ENCODE measurements at regions not wholly inside any gene's neighbourhood (a gene's known extent, or its start where the extent isn't known, plus 50 kb on each side); places are given as distances from the start of the nearest gene placed in this dataset.

DNA sequence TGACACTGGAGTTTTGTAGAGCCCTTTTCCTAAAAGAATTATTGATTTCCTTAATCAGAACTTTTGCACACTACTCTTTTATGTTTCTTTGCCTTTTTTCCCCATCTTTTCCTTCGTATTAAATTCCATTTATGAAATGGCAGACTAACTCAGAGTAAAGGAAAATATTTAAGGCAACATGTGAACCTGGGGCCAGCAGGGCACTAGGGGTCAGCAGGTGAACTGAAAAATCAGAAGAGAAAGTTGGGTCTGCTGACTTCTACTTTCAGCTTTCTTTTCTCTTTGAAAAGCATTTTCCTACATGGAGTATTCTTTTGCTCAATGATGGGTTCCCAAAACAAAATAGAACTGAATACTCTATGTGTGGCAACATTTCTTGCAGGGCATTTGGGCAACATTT is 226.6 kb upstream of the EXOC2 start:
- H3K9me3 ChIP-seq (ENCODE audit: low read depth) = no peaks in the 10 kb centered on the region
- H4K20me1 ChIP-seq (ENCODE audit: low read depth) = no peaks in the 10 kb centered on the region
- Mint-ChIP-seq H3K27ac (no peak overlapping the region), H3K36me3 (no peaks in the 10 kb centered on the region), H3K9me3 (peaks cover 24% of the 10 kb centered on the region), H3K27me3 (ENCODE audit: insufficient read depth, low read depth) (peaks cover 13% of the 10 kb centered on the region), H3K4me1 (no peaks in the 10 kb centered on the region), H3K4me3 (no peak overlapping the region)
- no peaks in the 10 kb centered on the region for H3K36me3 ChIP-seq
- H3K9ac ChIP-seq = no peak overlapping the region
- no peak overlapping the region for H3K4me3 ChIP-seq
- no peak overlapping the region for H3K27ac ChIP-seq
- no peaks in the 10 kb centered on the region for H3F3A ChIP-seq (ENCODE audit: low read depth)
- no peaks in the 10 kb centered on the region for H3K27me3 ChIP-seq
- no peak for DNase-seq (ENCODE audit: low spot score)
- H3K79me2 ChIP-seq (ENCODE audit: low read depth) = no peaks in the 10 kb centered on the region
- H2AFZ ChIP-seq (replicated peaks) = no peak overlapping the region
- H3K4me2 ChIP-seq = no peak overlapping the region
- H3K4me1 ChIP-seq = no peaks in the 10 kb centered on the region
- no peak for TF ChIP-seq EZH2phosphoT487 (IDR thresholded peaks at IDR 0.05)

DNA sequence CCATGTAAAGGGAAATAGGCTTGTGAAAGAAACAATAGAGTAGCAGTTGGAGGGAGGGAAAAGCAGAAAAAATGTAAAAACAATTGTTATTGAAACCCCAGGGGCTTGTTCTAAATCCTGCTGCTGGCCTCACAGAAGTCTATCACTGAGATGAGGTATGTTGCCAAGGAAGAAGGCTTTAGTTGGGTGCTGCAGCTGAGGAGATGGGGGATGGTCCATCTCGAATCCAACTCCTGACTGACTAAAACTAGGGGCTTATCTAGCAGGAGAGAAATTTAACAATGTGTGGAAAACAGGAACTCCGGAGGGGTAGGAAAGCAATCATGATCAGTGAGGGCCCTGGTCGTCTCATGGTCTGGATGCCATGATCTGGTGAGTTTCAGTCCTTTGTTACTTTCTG is 225.0 kb upstream of the EXOC2 start:
- Histone ChIP-seq H3K79me2 (ENCODE audit: low read depth) (no peaks in the 10 kb centered on the region), H3K9me3 (ENCODE audit: low read depth) (no peaks in the 10 kb centered on the region), H4K20me1 (ENCODE audit: low read depth) (no peaks in the 10 kb centered on the region), H3F3A (ENCODE audit: low read depth) (no peaks in the 10 kb centered on the region), H3K27ac (no peak overlapping the region), H3K27me3 (no peaks in the 10 kb centered on the region), H3K4me3 (no peak overlapping the region), H3K9ac (no peak overlapping the region), H3K36me3 (no peaks in the 10 kb centered on the region), H2AFZ (replicated peaks) (no peak overlapping the region), H3K4me2 (no peak overlapping the region), H3K4me1 (no peaks in the 10 kb centered on the region)
- Mint-ChIP-seq H3K36me3 (no peaks in the 10 kb centered on the region), H3K4me1 (peaks cover 4% of the 10 kb centered on the region), H3K9me3 (peaks cover 24% of the 10 kb centered on the region), H3K27ac (no peak overlapping the region), H3K4me3 (no peak overlapping the region), H3K27me3 (ENCODE audit: insufficient read depth, low read depth) (peaks cover 13% of the 10 kb centered on the region)
- no peak for DNase-seq (ENCODE audit: low spot score)
- TF ChIP-seq, protein P1, sequence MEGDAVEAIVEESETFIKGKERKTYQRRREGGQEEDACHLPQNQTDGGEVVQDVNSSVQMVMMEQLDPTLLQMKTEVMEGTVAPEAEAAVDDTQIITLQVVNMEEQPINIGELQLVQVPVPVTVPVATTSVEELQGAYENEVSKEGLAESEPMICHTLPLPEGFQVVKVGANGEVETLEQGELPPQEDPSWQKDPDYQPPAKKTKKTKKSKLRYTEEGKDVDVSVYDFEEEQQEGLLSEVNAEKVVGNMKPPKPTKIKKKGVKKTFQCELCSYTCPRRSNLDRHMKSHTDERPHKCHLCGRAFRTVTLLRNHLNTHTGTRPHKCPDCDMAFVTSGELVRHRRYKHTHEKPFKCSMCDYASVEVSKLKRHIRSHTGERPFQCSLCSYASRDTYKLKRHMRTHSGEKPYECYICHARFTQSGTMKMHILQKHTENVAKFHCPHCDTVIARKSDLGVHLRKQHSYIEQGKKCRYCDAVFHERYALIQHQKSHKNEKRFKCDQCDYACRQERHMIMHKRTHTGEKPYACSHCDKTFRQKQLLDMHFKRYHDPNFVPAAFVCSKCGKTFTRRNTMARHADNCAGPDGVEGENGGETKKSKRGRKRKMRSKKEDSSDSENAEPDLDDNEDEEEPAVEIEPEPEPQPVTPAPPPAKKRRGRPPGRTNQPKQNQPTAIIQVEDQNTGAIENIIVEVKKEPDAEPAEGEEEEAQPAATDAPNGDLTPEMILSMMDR (IDR thresholded peaks at IDR 0.05) = no peak
- TF ChIP-seq EZH2 (IDR thresholded peaks at IDR 0.05) (no peak), EZH2phosphoT487 (IDR thresholded peaks at IDR 0.05) (no peak)

DNA sequence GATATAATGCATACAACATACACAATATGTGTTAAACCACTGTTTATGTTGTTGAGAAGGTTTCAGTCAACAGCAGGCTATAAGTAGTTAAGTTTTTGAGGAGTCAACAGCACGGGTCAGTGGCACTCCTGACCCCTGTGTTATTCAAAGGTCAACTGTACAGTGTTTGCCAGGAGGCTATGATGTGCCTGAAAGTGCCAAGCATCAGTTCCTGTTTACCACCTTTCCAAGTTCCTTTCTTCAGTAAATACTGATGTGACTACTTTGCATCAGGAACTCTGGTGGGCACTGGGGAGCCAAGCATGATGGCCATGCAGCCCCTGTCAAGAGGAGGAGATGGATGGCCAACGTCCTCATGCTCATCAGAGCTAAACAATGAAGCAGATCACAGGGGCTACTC is 224.4 kb upstream of the EXOC2 start:
- no peak for DNase-seq (ENCODE audit: low spot score)
- H3K9ac ChIP-seq = no peak overlapping the region
- Mint-ChIP-seq H3K4me3 (no peak overlapping the region), H3K36me3 (no peaks in the 10 kb centered on the region), H3K27me3 (ENCODE audit: insufficient read depth, low read depth) (peaks cover 13% of the 10 kb centered on the region), H3K27ac (no peak overlapping the region), H3K9me3 (peaks cover 24% of the 10 kb centered on the region), H3K4me1 (peaks cover 4% of the 10 kb centered on the region)
- no peak overlapping the region for H2AFZ ChIP-seq (replicated peaks)
- no peaks in the 10 kb centered on the region for H3K4me1 ChIP-seq
- no peaks in the 10 kb centered on the region for H3K36me3 ChIP-seq
- H3F3A ChIP-seq (ENCODE audit: low read depth) = no peaks in the 10 kb centered on the region
- no peaks in the 10 kb centered on the region for H3K79me2 ChIP-seq (ENCODE audit: low read depth)
- no peak for TF ChIP-seq EZH2phosphoT487 (IDR thresholded peaks at IDR 0.05)
- no peaks in the 10 kb centered on the region for H4K20me1 ChIP-seq (ENCODE audit: low read depth)
- no peaks in the 10 kb centered on the region for H3K9me3 ChIP-seq (ENCODE audit: low read depth)
- no peak overlapping the region for H3K4me2 ChIP-seq
- no peaks in the 10 kb centered on the region for H3K27me3 ChIP-seq
- H3K27ac ChIP-seq = no peak overlapping the region
- no peak overlapping the region for H3K4me3 ChIP-seq

DNA sequence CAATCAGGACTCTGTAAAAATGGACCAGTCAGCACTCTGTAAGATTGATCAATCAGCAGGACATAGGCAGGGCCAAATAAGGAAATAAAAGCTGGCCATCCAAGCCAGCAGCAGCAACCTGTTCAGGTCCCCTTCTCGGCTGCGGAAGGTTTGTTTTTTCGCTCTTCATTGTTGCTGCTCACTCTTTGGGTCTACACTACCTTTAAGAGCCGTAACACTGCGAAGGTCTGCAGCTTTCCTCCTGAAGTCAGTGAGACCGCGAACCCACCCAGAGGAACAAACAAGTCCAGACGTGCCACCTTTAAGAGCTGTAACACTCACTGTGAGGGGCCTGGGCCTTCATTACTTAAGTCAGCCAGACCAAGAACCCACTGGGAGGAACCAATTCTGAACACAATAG is 223.2 kb upstream of the EXOC2 start:
- Histone ChIP-seq H3K4me3 (no peak overlapping the region), H3K27me3 (no peaks in the 10 kb centered on the region), H3K79me2 (ENCODE audit: low read depth) (no peaks in the 10 kb centered on the region), H3F3A (ENCODE audit: low read depth) (no peaks in the 10 kb centered on the region), H3K27ac (no peak overlapping the region), H3K4me2 (no peak overlapping the region), H3K9ac (no peak overlapping the region), H3K36me3 (no peaks in the 10 kb centered on the region), H3K4me1 (no peaks in the 10 kb centered on the region), H4K20me1 (ENCODE audit: low read depth) (no peaks in the 10 kb centered on the region), H3K9me3 (ENCODE audit: low read depth) (no peaks in the 10 kb centered on the region), H2AFZ (replicated peaks) (no peak overlapping the region)
- Mint-ChIP-seq H3K27me3 (ENCODE audit: insufficient read depth, low read depth) (peaks cover 13% of the 10 kb centered on the region), H3K4me3 (no peak overlapping the region), H3K9me3 (peaks cover 18% of the 10 kb centered on the region), H3K4me1 (peaks cover 4% of the 10 kb centered on the region), H3K27ac (no peak overlapping the region), H3K36me3 (no peaks in the 10 kb centered on the region)
- TF ChIP-seq, protein P1 (IDR thresholded peaks at IDR 0.05) = no peak
- TF ChIP-seq EZH2phosphoT487 (IDR thresholded peaks at IDR 0.05) = no peak
- no peak for TF ChIP-seq EZH2 (IDR thresholded peaks at IDR 0.05)
- DNase-seq (ENCODE audit: low spot score) = no peak
